CD4-positive, alpha-beta T cell treated with Interleukin-15 for 1 hour (primary cell): ENCODE measurements at regions not wholly inside any gene's neighbourhood (a gene's known extent, or its start where the extent isn't known, plus 50 kb on each side); places are given as distances from the start of the nearest gene placed in this dataset.

Experiments
- DNase-seq: peaks from one replicate; pipeline ENCODE4 v3.0.0-alpha.2; 2020

DNA sequence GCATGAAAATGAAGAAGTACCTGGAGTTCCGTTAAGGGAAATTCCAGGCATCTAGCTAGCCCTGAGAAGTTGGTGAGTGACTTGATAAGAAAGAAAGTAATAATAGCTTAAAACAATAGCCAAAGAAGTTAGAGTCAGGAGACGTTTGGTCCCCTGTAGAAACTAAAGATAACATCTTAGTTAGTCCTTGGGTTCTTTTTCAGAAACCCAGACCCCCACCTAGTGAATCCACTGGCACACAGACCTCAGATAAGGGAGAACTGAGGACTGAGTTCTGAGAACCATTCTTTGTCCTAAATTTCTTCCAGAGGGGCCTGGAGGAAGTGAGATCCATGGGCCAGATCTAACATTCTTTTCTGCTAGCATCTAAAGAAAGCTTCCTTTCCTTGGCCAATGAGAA is 335.4 kb downstream of the SLC4A3 start:
- DNase-seq = no peak

DNA sequence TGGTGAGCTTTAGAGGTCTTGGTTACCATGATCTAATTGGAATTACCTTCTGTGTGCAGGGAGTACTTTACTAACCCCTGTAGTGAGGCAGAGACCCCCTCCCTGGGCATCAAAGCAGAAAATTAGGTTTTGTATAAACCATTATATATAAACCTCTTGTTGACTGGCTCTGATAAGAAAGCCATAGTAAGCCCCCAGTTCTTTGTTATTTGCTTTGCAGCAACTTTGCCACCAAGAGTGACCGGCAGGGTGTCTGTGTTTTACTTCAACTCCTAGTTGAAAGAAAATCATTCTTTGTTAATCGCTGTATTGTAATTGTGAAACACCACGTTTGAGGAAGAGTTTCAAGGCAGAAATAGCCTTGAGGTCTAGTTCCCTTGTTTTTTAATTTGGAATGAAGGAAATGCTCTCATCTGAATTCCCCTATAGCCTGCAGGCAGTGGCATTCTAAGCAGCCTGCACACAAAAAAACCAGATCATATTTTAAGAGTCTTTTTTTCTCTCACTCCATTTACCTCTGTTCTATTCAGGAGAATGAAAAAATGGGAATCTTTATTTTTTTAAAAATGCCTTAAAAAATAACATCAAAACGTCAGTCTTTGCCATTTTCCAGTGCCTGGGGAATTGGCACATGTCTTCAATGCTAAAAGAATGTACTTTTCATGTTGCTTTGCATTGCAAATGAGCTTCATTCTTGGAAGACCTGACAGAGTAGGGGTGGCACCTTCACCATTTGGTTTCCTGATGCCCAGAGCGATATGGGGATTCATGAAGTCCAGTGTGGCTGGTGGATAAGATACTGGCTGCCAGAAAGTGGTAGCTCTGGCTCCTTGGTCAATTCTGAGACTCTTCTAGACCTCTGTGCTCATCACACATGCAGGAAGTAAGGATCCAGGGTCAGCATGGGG is 338.1 kb downstream of the SLC4A3 start:
- no peak for DNase-seq

DNA sequence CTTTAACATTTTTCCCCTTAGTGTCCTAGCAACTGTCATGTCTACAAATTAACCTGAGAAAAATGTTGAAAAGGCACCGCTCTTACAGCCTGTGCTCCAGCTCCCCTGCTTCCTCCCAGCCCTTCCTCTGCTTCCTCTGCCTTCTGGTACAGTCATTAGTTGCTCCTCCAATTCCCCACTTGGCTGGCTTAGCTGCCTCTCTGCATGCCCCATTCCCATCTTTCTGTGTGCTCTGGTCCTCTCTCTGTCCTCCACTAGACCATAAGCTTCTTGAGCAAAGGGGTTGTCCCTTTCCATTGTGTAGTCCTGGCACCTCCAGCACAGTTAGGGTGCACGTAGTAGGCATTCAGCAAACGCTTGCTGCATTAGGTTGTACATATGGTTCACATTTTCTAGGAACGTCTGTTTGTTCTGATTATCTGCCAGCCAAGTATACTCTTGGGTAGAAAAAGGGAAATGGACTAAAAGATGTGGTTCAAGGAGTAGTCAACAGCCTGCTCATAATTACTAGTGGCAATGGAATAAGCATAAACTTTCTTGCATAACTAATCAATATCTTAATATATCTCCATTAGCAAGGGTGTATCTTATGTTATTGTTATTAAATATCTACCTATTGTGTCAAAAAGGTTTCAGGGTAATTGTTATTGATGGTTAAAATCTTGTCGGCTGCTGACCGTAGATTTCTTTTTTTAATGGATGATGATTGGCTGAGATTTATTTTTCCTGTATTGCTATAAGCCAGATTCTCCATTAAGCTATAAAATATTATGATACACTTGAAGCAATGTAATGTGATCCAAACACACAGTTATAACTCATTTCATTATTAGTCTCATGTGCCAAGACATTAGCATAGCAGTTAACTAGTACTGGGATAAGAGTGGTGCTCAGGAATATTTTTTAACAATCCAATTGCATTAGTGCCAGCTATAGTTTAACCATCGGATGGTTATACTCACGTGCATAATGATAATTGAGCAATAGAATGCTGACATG is 340.1 kb downstream of the SLC4A3 start:
- no peak for DNase-seq

DNA sequence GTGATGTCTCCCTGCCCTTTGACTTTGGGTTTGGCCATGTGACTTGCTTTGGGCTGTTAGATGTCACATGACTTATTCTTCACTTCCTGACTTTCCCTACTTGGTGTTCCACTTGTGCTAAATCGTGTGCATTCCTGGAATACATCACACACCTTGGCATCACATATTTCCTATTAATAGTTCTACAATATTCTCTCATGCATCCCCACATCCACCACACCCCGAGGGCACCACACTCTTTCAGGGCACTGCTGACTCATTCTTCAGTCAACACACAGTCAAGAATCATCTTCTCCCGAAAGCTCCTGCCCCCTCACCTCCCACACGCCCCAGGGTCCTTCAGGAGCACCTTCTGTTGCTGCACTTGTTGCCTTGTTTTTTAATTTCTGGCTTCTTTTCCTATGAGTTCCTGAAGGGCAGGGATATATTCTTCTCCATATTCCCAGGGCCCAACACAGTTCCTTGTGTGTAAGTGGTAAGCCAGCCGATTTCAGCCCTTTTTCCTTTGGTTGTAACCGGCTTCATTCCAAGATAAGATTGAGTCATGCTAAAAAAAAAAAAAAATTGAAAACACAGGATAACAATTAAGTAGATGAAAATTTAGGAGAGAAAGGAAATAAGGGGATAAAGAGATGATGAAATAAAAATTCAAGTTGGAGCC is 341.4 kb downstream of the SLC4A3 start:
- DNase-seq = no peak

DNA sequence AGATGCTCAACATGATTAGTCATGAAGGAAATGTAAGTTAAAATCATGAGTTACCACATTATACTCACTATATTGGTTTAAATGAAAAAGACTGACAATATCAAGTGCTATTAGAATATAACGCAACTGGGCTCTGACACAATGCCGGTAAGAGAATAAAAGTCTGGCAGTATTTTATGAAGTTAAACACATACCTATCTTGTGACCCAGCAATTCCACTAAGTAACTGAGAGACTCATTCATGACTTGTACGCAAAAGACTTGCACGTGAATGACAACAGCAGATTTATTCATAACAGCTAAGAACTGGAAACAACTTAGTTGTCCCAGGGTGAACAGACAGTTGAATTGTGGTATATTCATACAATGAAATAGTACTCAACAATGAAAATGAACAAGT is 342.1 kb downstream of the SLC4A3 start:
- DNase-seq = no peak

DNA sequence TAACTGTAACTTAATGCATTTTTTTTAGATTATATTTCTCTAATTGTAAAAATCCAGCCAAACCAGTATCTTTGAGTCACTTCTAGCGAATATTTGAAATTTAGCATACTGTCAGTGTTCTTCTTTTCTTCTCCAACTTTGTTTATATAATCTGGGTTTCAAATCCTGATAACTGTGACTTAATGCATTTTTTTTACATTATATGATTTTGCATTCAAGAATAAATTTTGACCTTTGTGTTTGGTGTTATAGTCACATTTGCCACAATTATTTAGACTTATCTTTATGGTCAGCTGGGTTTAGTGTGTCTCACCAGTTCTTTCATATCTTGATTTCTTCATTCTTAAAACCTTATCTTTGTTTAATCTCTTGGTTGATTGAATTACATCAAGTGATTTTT is 345.7 kb downstream of the SLC4A3 start:
- no peak for DNase-seq

DNA sequence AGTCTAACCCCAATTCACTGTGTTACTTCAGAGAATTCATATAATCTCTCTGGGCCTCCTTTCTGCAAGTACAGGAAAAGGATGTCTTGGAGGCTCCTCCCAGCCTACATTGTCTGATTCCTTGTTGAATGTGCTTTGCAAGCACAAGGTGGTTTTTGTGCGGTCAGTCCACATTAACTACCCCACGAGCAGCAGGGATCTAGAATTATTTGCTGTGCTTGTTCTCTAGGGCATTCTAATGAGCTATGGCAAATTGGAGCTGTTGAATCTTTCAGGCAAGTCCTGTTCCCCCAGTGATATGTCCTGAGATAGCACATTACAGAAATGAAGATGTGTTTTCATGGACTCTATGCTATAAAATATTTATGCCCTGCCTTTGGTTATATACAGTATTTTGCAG is 349.4 kb downstream of the SLC4A3 start:
- no peak for DNase-seq

DNA sequence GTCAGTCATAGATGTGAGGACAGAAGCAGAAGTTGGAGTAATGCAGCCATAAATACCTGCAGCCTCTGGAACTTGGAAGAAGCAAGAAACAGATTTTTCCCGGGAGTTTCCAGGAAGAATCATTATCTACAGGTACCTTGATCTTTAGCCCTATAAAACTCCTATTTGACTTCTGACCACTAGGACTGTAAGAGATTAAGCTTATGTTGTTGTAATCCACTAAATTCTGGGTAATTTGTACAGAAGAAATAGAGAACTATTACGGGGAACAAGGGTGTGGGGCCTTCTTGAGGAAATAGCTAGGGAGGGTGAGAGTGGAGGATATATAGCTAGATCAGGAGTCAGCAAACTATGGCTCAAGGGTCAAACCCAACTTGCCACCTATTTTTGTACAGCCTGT is 353.2 kb downstream of the SLC4A3 start:
- no peak for DNase-seq

DNA sequence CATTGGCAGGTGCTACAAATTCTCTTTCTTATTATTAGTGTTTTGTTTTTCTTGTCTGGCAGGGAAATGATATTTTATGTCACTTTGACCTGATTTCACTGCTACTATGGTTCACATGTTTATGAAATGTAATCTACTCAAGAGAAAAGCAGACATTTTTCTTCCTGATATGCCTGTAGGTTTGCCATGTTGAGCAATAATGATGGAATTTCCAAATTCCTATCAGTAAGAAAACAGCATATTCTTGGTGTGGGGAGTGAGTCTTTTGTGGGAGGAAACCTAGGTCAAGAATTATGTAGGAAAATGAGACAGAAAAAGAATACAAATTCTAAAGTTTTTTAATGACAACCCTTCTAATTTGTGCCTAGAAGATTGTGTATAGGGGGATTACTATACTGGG is 356.4 kb downstream of the SLC4A3 start:
- no peak for DNase-seq

DNA sequence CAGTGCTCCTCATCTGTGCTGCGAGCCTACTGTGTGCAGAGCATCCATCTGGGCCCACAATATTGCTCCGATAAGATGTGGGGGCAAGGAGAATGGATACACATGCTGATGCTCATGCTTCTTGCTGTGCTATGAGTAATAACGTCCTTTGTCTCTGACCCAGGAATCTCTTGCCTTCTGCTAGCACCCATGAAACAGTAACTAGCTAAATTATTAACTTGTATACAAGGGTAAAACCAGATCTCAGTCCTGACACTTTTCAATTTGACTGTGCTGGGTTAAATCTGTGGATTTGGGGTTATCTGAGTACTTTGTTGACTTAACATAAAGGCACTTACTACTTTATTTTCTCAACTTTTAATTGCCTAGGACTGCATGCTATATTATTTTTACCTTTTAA is 357.6 kb downstream of the SLC4A3 start:
- no peak for DNase-seq

DNA sequence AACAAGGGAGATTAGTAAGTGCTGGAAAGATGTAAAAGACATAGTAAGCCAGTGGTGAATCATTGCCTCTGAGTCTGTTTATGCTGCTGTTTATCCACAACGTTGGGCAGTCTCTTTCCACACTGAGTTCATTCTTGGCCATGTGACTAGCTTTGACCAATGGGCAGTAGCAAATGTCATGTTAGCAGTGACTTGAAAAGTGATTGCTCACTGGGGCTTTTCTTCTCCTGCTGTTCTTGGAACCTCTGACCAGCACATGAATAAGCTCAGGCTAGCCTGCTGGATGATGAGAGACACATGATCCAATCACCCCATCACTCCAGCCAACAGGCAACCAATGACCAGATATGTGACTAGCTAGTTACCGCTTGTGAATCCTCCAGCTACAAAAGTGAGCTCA is 360.4 kb downstream of the SLC4A3 start:
- DNase-seq = no peak

DNA sequence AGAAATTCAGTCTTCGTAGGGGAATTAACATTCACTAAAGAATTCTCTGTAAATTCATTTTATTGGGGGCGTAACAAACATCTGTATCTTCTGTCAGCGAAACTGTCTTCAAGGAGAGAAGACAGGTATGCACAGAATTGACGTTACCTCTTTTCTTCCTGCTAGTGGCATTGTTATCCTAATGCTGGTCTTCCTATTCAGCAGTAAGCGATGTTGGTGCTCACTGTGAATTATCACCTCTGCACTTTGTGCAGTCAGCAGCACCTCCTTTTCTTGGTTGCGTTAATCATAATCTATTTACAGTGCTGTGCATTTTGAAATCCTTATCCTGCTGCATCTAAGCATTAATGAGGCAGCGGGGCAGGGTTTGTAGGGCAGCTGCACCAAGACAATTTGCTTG is 362.3 kb downstream of the SLC4A3 start:
- no peak for DNase-seq

DNA sequence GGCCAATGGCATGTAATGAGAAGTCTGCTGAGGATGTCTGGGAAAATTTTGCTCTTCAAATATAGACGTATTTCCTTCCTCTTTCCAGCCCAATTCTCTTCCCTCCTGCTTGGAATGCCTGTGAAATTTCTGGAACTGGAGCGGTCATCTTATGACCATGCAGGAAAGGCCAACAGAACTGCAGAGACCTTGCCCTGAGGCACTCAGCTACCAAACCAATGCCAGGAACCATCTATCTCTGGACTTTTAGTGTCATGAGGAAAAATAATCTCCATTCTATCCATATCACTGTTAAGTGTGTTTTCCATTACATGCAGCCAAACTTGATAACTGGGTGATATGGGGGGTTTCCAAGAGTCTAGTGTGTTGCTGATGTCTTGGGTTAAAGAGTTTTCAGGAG is 363.7 kb downstream of the SLC4A3 start:
- no peak for DNase-seq

DNA sequence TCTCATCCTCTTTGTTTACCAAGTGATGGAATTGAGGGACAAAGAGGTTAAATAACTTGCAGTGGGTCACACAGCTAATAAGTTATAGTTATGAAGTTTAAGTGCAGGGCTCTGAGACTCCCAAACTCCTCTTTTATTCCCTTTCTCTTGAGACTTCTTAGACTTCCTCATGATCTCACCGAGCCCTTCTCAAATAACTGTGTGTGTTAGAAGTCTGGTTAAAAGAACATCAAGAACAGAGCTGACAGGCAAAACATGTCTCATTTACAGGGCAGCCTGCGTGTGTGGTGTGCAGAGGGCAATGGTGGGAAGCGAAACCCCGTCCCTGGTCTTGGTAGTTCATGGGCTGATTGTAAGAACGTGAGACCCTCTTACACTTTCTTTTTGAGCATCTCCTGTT is 368.0 kb downstream of the SLC4A3 start:
- DNase-seq = no peak

DNA sequence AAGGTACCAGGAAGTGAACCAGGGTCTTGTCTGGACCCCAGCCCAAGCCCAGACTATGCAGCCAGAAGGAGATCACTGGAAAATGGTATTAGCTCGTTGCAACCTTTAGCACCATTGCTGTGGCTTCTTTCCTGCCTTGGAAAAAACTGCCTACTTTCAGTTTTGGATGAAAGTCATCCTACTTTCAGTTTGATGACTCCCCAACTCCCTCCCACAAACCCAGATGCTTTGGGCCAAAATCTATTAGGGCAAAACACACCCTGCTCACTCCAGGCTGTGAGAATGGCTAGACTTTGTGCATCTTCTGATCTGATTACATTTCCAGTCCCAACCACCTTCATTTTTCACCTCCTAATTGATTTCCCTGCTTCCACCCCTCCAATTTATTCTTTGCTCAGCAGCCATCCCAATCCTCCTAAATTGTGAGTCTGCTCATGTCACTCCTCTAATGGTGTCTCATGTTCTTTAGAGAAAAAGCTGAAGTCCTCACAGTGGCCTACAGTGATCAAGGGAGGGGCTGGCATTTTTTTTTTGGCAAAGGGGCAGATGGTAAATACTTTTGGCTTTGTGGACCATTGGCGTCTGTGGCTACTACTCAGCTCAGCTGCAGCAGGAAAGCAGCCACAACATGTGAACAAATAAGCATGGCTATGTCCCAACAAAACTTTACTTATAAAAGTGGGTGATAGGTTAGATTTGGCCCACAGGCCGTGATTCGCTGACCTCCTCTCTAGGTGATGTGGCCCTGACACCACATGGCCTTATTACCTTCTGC is 368.7 kb downstream of the SLC4A3 start:
- no peak for DNase-seq

DNA sequence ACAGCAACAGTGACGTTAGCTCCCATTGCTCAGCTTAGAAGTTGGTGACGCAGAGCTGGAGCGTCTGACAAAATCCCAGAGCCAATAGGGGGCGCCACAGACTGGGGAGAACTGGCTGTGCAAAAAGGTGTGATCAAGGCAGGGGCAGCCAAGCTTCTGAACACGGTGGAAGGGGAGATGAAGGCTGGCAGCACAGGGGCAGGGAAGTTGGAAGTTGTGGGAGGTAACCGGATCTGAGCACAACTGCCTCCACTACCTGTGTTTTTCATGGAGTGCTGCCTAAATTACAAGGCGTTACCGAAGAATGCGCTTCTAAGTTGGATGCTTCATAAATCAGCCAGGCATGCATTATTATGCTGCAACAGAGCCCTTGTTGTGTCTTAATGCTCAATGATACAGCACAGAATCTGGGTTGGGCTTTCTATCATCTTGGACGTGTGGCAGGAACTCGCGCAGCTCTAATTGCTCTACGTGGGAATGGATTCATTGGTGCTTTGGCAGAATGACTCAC is 370.0 kb downstream of the SLC4A3 start:
- DNase-seq = no peak

DNA sequence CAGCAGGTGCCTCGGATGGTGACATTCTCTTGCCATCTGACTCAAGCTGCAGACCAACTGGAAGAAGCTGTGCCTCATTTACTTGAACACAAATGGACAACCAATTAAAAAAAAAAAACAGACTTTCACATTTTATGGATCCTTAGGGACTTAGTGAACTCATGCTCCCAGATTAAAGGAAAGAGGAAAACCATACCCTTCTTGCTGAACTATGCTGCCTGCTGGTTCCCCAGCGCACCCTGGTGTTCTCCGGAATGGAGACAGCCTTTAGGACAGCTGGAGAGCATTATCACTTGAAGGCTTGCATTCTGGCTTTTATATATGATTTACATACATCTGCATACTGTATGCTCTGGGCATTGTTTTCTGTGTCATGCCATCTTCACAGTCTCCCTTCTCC is 370.7 kb downstream of the SLC4A3 start:
- no peak for DNase-seq

DNA sequence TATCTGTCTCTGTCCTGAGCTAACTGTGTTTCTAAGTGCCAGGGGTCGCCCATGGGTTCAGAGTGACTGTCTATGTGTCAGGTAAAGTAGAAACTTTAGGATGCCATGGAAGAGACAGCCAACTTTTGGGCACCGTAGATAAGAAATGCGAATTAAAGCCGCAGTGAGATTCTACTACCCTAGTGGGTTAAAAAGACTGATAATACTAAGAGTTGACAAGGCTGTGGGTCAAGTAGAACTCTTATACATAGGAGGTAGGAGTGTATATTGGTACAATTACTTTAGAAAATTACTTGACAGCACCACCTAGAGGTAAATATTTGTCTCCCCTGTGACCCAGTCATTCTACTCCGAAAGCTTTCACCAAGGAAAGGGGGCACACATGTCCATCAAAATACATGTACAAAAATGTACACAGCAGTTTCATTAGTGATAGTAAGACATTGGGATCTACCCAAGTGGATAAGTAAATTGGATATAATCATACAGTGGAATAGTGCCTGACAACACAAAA is 371.3 kb downstream of the SLC4A3 start:
- no peak for DNase-seq

DNA sequence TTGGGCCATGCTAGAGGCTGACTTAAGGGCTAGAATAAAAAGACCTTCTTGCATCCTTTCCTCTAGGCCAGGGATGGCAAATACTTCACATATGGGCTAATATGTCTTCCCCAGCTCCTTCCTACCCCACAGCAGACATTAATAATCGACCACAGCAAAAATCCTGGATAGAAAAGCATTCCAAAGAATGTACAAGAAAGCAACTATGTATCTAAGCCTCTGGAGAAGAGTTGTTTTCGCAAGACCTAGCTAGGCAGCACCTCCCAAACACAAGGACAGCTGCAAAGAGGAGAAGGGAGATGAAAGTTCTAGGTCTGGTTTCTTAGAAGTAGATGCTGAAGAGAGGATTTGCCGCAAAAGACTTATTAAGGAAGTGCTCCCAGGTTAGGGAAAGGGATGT is 372.6 kb downstream of the SLC4A3 start:
- no peak for DNase-seq

DNA sequence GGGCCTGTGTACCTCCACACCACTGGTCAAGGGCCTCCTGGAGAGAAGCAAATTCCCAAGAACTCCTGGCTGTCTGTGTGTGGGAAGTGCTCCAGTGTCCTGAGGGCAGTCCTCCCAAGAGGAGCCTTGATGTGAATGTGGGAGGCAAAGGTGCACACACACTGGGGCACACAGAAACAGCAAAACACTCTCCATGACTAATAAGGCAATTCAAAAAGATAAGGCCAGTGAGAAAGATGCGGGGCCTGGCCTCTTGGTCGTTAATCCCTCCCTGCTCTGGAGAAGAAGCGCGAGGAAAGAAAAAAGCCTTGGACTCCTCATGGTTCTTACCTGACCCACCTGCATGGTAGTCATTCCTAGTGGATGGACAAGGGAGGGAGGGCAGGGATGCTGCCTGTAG is 373.2 kb downstream of the SLC4A3 start:
- DNase-seq = no peak

DNA sequence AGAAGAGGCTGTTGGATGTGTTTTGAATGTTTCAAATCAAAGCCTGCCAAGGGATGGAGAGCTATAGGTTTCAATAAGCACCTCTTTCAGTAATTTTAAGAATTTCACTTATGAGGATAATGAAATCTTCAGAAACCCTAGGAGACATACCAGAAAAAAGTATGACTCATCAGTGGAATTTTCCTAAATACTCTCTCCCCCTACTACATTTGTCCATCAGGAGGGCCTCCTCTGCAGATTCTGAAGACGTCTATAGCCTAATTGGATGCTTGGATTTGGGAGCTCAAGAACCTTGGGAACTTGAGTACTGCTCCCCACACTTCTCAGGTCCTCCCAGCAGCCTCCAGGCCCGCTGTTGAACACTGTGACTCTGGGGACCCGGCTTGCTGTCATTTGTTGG is 374.3 kb downstream of the SLC4A3 start:
- DNase-seq = no peak

DNA sequence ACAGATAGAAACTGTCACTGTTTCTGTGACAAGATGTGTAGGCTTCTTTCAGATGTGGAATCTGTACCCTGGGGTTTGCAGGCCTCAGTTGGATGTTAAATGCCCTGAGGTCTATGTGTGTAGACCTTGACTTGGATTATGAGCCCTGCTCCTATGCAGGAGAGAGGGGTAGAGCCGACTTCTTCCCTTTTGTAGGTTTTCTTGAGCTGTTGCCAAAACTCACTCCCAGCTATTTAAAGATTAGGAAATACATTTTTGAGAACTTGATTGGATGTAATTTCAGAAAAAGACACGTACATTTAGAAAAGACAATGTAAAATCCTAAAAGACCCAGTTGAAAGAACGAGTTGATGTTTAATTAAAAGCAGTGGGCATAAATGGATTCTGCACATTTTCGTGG is 374.8 kb downstream of the SLC4A3 start:
- no peak for DNase-seq
